GM19455 (cell line): ENCODE measurements at regions not wholly inside any gene's neighbourhood (a gene's known extent, or its start where the extent isn't known, plus 50 kb on each side); places are given as distances from the start of the nearest gene placed in this dataset.

Experiments used
- ATAC-seq: cut with Tn5 transposase; IDR thresholded peaks from one replicate; pipeline ENCODE4 v1.9.1; 2021; ENCODE audit not compliant: unreplicated experiment

GRCh38 chr22:48545987-48546386, 1281.7 kb downstream of the BRD1 start:
- no peak for ATAC-seq

GRCh38 chr22:48541401-48542098, 1286.1 kb downstream of the BRD1 start:
- ATAC-seq: no peak

- ATAC-seq: no peak
Measured at GRCh38 chr22:48539261-48539660, 1288.4 kb downstream of the BRD1 start.

GRCh38 chr22:48538291-48538820, 1289.3 kb downstream of the BRD1 start:
- no peak for ATAC-seq

GRCh38 chr22:48537343-48537680, 1290.4 kb downstream of the BRD1 start:
- no peak for ATAC-seq

GRCh38 chr22:48536541-48537342, 1290.9 kb downstream of the BRD1 start:
- ATAC-seq: no peak

GRCh38 chr22:48535868-48536540, 1291.7 kb downstream of the BRD1 start:
- no peak for ATAC-seq

GRCh38 chr22:48534395-48534958, 1293.2 kb downstream of the BRD1 start:
- no peak for ATAC-seq

- no peak for ATAC-seq
Measured at GRCh38 chr22:48532986-48533385, 1294.7 kb downstream of the BRD1 start.

GRCh38 chr22:48531761-48532435, 1295.8 kb downstream of the BRD1 start:
- no peak for ATAC-seq

- no peak for ATAC-seq
Measured at GRCh38 chr22:48531108-48531507, 1296.6 kb downstream of the BRD1 start.

GRCh38 chr22:48530666-48531065, 1297.0 kb downstream of the BRD1 start:
- no peak for ATAC-seq

GRCh38 chr22:48528221-48528915, 1299.3 kb downstream of the BRD1 start:
- no peak for ATAC-seq

- no peak for ATAC-seq
Measured at GRCh38 chr22:48523761-48524160, 1303.9 kb downstream of the BRD1 start.

GRCh38 chr22:48523091-48523490, 1304.6 kb downstream of the BRD1 start:
- ATAC-seq: no peak

- ATAC-seq: no peak
Measured at GRCh38 chr22:48522271-48522670, 1305.4 kb downstream of the BRD1 start.

GRCh38 chr22:48520884-48521588, 1306.6 kb downstream of the BRD1 start:
- ATAC-seq: no peak

- no peak for ATAC-seq
Measured at GRCh38 chr22:48520207-48520606, 1307.5 kb downstream of the BRD1 start.
